GM18517 (cell line): ENCODE measurements at regions not wholly inside any gene's neighbourhood (a gene's known extent, or its start where the extent isn't known, plus 50 kb on each side); places are given as distances from the start of the nearest gene placed in this dataset.
"Not testable (repeated sequence)": the region's sequence is repeated elsewhere in the genome, so short reads cannot be mapped to it uniquely, and the experiment has no call there.

ENCODE experiments used
- ATAC-seq: cut with Tn5 transposase; IDR thresholded peaks from one replicate; pipeline ENCODE4 v1.9.1; 2021; ENCODE audit warnings: mild to moderate bottlenecking, moderate library complexity; ENCODE audit not compliant: unreplicated experiment

DNA sequence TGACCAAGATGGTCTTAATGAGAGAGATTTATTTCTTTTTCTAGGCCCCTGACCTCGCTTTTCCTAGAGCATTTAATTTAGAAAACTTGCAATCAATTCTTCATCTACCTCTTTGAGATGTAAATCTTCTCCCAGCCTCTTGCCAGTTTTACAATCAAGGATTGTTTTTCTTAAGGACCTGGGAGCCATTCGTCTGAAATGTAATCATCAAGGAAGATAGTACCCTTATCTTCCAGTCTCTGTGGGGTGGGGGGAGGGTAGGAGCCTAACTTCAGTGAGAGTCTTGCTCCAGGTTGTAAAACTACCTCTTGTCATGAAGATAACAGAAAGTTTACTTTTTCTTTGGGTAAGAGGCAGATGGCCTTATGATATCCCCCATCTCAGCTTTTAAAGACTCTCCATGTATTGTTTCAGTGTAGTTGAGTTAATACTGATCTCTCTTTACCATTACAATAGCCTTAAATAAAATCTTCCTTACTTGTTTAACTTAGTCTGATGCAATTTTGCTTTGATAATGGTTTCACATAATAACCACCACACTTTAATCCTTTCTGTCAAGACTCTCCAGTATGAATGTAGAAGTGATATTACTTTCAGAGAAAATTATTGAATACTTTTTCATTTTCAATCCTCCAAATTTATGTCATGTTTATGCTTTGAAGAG, 110.2 kb upstream of the CPHXL start:
- ATAC-seq, result no peak

DNA sequence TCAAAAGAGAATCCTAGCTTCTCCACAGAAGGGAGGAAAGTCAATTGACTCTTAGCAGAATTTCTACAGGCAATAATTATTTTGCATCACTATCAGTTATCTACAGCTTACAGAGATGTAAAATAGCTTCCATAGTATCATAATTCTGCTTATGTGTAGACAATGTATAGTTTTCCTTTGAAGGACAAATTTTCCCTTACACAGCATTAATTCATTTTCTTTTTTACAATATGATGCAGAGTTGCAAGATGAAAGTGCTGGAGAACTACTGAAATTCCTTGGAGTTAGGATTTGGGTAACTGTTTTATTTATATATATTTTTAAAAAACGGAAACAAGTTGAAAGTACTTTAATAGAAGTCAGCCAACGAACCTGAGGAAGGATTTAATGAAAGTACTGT, 111.0 kb upstream of the CPHXL start:
- ATAC-seq, result no peak

DNA sequence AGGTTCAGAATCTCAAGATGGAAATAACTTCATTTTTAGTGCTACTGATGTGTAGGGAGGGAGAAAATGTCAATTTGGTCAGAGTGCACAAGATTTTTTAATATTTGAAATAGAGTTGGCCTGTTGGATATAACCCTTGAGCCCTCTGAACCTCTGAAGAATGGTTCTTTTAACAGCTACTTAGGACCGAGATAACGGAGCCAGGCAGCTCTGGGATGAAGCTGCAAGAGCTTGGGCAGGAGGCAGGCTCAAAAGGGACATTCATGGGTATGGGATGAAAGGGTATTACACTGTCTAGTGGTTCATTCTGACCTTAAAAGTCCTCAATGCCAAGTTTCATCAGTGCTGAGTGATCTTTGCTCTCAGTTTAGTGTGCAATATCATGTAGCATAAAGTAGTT, 111.4 kb upstream of the CPHXL start:
- no peak for ATAC-seq

DNA sequence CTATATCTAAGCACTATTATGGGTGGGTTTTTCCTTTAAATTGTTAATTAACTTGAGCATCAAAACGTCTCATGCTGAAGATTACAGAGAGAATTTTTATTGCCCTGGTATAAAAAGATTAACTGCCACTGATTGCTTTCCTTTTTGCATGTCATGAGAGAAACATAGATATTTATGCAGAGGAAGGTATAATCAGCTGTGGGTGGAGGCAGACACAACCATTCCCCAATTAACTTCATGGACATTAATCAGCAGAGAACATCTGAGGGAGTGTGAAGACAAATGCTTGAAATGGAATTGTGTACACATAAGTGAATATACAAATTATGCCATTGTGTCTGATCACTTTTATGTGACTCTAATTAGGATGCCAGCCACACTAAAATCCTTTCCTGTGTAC, 115.2 kb upstream of the CPHXL start:
- no peak for ATAC-seq

DNA sequence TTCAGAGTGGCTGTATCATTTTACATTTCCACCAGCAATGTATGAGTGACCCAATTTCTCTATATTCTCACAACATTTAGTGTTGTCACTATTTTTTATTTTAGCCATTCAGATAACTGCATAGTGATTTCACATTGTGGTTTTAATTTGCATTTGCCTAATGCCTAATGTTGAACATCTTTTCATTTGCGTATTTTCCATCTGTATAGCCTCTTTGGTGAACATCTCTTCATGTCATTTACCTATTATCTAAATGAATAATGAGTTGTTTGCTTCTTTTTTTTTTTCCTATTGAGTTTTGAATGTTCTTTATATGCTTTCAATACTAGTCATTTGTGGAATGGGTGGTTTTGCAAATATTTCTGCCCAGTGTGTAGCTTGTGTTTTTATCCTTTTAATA, 120.9 kb upstream of the CPHXL start:
- no peak for ATAC-seq

DNA sequence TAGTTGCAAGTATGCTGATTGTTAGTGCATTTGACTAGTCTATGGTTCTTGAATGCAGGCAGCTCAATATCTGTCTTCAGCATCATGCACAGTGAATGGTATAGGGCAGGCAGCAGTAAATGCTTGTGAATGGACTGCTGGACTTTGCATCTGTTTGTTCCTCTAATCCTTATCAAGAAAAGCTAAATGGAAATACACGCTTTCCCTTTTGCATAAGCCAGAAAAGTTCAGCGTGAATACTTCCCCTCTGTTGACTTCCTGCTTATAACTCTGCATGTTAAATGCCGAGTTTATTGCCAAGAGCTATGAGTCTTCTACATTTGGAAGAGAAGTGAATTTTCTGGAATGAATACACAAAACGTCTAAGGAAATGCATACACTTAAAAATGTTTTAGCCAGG, 127.9 kb upstream of the CPHXL start:
- ATAC-seq, result no peak

DNA sequence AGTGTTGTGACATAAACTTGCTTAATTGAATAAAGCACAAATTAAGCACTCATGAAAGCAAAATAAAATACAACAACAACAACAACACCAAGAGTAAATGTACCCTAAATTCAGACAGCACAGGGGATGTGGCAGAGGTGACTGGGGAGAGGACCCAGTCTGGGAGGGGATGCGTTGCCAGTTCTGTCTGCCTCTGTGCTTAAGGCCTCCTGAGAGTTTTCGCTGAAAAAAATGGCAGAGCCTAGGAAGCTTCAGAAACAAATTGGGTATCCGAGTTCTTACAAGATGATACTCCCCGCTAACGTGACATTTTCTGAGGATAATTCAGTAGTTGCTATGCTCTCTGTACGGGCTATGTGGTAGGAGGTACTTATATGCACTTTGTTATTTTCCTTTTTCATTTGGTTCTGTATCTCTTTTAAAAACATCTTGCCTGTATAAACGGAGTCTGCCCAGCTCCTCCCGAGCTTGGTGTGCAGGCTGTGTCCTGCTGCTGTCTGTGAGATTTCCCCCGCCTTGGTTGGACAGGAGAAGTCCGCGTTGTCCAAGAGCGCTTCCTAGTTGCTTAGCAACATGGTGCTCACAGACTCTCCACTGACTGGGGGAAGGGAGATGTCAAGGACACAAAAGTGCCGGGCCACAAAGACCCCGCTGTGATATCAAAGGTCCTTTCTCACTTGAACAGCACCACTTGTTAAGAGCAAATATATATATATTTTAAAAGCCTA, 134.2 kb upstream of the CPHXL start:
- no peak for ATAC-seq

DNA sequence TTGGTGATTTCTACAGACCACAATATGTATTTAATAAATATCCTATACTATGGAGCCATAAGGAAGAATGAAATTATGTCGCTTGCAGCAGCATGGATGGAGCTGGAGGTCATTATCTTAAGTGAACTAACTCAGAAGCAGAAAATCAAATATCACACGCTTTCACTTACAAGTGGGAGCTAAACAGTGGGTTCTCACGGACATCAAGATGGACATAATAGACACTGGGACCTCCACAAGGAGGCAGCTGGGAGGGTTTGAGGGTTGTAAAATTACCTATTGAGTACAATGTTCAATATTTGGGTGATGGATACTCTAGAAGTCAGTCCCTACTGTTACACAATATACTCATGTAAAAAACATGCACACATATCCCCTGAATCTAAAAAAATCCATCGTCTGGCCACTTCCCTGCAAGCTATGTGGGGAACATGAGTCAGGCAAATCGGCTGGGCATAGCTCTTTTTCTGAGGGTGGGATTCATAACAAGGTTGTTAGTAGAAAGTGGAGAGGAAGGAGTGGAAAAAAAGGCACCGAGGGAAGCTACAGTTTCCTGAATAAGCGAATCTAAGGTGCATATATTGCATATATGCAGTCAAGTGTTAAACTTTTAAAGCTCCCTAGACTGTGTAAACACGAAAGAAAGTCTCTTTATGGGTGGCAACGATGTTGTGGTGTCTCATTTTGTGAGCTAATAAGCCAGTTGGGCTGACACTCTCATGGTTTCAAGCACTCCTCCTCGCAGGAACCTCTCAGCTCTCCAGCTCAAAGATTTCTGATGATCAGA, 135.2 kb upstream of the CPHXL start:
- ATAC-seq, result no peak

DNA sequence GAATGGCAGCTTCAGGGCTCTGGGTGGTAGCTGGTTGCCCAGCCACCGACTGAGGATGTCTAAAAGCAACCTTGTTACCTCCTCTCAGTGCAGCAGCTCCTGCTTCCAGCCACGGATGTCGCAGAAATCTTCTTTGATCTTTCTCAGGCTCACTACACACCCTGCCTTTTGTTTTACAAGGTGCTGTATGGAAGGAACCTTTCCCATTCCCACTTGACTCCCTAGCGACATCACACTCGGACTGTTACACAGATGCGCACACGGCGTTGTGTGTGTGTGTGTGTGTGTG, 135.8 kb upstream of the CPHXL start:
- ATAC-seq, result no peak

DNA sequence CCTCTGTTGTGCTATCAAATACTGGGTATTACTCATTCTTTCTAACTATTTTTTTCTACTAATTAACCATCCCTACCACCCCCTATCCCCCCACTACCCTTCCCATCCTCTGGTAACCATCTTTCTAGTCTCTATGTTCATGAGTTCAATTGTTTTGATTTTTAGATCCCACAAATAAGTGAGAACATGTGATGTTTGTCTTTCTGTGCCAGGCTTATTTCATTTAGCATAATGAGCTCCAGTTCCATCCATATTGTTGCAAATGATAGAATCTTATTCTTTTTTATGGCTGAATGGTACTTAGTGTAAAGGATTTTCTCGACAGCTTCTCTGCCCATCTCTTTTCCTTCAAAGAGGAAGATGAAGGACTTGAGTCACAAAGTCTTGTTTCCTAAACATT, 138.0 kb upstream of the CPHXL start:
- ATAC-seq, result no peak

DNA sequence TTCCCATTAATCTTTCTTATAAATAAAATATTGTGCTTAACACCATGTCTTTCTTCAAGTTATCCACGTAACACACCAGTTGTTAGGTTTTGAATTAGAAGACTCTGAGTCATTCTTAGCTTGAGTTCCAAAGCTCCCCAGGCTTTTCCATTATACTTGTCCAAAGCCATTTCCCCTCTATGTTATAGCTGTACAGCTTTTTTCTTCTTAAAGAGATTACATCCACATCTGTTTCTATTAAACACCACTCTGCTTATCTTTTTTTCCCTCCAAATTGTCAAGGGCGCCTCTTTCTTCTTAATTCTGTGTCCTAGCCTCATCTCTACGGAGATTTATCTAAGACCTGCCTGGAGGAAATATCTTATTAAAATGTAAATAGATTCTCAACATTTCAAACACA, 139.4 kb upstream of the CPHXL start:
- ATAC-seq, result no peak

DNA sequence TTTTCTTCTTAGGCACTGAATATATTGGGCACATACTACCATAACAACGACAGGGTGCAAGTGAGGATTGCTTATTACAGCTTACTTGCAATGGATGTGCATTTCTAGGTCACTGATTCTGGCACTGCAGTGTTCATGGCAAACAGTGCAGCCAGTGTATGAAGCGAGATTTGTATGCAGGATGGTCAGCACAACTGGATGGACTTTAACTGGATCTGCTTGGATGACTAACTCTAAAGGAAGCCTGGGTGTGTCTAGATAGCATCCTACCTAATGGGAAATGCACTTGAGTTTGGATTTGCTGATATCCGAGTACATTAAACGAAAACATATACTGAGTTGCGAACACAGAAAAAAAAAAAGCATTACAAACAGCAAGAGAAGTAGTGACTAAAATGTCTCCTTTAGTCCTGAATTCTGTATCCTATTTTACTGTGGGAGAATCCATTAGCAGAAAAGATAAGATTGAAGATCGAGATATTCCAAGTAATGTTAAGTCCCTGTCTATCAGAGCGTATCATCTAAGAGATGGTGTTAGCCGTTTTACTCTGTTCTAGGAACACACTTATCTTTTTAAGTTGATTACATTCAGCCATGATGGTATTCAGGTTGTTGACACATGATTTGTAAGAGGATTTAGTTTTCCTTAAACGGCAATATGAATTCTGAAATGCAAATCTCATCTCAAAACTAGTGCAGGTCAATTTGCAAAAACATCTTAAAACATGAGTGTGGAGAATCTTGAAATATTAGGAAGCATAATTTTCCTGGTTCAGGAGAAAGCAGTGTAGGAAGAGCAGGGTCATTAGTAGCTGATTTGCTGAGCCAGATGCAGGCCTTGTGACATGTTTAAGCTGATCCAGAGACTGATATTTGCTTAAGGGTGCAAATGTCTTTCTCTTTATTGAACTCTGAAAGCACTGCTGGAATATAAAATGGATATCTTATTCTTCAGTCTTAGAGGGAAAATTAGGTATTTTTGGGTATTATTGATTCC, 142.6 kb upstream of the CPHXL start:
- no peak for ATAC-seq

DNA sequence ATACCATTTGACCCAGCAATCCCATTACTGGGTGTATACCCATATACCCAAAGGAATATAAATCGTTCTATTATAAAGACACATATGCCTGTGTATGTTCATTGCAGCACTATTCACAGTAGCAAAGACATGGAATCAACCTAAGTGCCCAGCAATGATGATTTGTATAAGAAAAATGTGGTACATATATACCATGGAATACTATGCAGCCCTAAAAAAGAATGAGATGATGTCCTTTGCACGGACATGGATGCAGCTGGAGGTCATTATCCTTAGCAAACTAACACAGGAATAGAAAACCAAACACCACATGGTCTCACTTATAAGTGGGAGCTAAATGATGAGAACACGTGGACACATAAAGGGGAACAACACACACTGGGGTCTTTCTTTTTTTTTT, 155.0 kb upstream of the CPHXL start:
- ATAC-seq, result not testable (repeated sequence)

DNA sequence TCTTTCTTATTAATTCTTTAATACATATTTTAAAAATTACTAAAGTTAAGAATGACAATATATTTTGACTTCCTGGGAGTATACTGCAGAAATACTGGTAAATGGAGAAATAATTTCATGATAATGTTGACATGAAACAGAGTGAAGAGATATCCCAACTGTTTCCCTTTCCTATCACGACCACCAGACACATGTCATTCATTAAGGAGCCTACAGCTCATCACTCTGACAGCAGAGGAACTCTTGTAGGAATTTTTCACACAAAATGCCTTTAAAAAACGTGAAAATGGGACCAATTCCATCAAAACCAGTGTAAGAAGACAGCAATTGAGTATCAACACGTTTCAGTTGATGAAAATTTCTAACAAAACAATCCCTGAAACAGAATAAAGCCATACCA, 172.9 kb upstream of the CPHXL start:
- ATAC-seq, result no peak

DNA sequence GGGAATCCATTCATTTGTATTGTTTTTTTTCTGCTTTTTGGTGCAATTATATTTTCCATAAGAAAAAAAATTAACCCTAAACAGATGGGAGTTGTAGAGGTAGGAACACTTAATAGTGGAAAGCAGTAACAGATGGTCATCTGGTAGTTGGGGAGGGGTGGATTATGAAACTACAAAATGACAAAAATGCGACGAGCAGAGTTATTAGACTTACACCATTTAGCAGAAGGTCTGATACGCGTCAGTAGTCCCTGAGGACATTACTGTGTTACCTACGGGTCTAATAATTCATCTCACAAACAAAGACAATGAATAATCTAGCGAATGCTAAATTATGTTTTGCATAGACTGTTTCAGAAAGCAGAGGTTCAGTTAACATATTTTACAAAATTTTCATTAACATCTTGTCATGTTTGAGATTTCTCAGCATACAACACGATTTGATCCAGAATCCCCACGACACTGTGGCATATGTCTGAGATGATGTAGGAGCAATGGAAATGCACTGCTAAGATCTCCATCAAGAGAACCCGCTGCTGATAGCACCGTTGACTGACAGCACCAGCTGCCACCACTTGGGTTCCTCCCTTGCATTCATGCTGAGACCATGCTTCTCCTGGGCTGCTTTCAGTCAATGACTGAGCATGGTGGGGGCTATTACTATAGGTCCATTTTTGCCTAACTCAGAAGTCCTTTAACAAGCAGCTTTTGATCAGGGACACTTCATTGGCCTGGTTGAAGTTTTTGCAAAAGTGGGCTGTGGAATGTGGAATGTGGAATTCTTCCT, 182.2 kb upstream of the CPHXL start:
- ATAC-seq, result no peak

DNA sequence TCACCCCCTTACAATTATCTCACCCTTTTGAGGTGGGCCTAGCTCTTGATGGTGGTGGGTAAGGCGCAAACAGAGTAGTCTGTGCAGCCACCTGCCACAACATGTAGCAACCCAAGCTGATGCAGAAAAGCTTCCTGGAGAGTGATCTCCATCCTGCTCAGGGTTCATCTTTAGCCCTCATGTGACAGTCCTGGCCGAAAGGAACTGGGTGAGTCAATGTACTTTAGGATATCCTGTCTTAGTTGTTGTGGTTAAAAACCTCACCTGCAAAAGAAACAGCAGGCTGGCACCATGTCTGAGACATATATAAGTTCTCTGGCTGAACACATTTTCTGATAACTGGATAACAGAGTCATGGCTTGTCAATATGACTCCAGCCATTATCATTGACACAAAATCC, 183.5 kb upstream of the CPHXL start:
- ATAC-seq, result no peak

DNA sequence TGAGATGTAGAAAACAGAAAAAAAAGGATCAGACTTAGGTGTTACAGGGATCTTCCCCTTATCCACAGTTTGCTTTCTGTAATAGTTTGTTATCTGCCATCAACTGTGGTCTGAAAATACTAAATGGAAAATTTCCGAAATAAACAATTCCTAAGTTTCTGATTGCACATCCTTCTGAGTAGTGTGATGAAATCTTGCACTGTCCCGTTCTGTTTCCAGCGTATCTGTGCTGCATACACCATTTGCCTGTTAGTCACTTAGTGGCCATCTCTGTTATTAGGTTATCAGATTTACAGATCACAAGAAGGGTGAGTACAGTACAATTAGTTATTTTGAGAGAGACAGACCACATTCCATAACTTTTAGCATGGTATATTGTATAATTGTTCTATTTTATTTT, 185.6 kb upstream of the CPHXL start:
- ATAC-seq, result no peak

DNA sequence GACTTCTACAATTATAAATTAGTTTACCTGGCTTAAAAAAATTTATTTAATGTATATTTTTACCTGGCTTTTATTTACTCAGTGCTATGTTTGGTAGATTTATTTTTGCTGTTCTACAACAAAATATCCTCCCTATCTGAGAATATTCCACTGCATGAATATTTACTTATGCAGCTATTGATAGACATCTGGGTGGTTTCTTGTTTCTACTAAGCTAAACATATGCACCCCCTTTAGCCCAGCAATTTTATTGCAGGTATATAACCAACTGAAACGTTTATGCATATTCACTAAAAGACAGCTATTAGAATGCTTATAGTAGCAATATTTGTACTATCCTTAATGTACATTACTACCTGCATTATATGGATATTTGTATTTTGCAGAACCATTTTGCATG, 187.7 kb upstream of the CPHXL start:
- ATAC-seq, result no peak

DNA sequence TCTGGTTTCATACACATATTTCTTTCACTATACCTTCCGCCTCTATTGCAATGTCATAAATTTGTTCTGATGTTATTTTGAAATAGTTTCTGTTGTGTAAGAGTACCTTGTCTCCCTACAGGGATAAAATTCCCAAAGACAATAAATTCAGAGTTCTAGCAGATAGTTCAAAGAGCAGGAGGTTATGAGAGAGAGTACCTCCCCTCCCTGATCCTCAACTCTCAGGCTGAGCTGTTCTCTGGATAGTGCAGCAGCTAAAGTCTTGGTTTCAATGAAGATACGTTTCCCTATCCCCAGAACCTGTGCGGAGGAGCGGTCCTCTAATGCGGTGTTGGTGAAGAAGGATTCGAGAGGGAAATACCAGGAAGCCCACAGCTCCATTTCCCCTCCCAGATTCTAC, 190.2 kb upstream of the CPHXL start:
- no peak for ATAC-seq

DNA sequence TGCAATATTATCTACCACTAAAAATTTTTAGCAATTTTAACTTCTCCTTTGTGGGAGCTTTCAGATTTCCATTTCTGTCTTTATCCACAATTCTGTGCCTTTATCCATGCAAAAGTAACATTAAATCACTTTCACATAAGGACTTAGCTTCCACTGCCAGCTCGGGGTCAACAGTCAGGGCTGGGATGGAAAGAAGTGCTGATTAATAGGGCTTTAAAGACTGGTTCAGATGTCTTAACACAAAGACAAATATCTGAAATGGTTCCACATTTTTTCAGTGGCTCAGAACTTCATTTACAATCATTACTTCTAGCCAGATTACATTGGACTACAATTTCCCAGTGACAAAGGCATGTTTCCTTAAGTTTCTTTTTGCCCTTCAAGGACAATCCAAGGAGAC, 191.8 kb upstream of the CPHXL start:
- ATAC-seq, result no peak
